Keratinocyte (primary cell): ENCODE measurements at regions not wholly inside any gene's neighbourhood (a gene's known extent, or its start where the extent isn't known, plus 50 kb on each side); places are given as distances from the start of the nearest gene placed in this dataset.

Source experiments
- EZH2 ChIP-seq: IDR thresholded peaks from one replicate; pipeline ENCODE4 v1.6.1; 2012; ENCODE audit warnings: inconsistent platforms, mild to moderate bottlenecking, low read length, moderate library complexity
- TF ChIP-seq, protein P1 (sequence below), 3 experiments: IDR thresholded peaks in 1 of 3; conservative IDR thresholded peaks in 1 of 3; optimal IDR thresholded peaks in 1 of 3; 2 replicates in 2 of 3; 3 replicates in 1 of 3; pipeline versions ENCODE3 to v1.5.1; 2011; ENCODE audit warnings: low read length in 3 of 3, mild to moderate bottlenecking in 3 of 3, moderate library complexity in 2 of 3, control low read depth in 1 of 3, inconsistent platforms in 1 of 3; ENCODE audit not compliant: insufficient read depth in 2 of 3; ENCODE audit errors: extremely low read depth in 1 of 3

DNA sequence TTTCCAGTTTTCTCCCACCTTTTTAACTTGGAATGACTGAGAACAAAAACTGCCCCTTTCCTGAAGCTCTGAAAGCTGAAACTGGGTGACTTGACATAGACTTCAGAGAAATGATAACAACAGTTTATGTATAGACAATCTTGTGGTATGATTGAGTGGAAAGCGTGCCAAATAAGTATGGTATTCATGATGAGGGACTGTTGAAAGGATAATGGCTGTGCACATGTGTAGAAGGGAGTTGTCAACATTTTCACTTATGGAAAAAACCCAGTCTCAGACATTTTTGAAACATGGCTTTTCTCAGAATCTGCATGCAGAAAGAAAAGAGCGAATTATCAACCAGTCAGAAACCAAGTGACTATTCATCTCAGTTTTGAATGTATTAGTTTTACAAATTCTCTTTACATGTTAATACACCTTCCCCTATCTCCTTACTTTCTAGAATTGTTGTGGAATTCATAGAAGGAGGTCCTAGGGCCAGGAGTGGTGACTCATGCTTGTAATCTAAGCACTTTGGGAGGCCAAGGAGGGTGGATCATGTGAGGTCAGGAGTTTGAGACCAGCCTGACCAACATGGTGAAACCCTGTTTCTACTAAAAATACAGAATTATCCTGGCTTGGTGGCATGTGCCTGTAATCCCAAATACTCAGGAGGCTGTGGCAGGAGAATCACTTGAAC lies 261.2 kb downstream of the S1PR1 start:
- TF ChIP-seq, protein P1, sequence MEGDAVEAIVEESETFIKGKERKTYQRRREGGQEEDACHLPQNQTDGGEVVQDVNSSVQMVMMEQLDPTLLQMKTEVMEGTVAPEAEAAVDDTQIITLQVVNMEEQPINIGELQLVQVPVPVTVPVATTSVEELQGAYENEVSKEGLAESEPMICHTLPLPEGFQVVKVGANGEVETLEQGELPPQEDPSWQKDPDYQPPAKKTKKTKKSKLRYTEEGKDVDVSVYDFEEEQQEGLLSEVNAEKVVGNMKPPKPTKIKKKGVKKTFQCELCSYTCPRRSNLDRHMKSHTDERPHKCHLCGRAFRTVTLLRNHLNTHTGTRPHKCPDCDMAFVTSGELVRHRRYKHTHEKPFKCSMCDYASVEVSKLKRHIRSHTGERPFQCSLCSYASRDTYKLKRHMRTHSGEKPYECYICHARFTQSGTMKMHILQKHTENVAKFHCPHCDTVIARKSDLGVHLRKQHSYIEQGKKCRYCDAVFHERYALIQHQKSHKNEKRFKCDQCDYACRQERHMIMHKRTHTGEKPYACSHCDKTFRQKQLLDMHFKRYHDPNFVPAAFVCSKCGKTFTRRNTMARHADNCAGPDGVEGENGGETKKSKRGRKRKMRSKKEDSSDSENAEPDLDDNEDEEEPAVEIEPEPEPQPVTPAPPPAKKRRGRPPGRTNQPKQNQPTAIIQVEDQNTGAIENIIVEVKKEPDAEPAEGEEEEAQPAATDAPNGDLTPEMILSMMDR (optimal IDR thresholded peaks at IDR 0.05 in 1 of 3, IDR thresholded peaks at IDR 0.05 in 1 of 3, conservative IDR thresholded peaks at IDR 0.05 in 1 of 3; ENCODE audit: extremely low read depth in 1 of 3, insufficient read depth in 2 of 3, low read length in 3 of 3) = no peak
- TF ChIP-seq EZH2 = no peak
